A204.1 (cell line): ENCODE measurements at regions not wholly inside any gene's neighbourhood (a gene's known extent, or its start where the extent isn't known, plus 50 kb on each side); places are given as distances from the start of the nearest gene placed in this dataset.
A peak's percentile ranks its signal among the peaks of the same experiment; 100 is the strongest.

Experiments used
- FAIRE-seq: peaks from 2 replicates; lab custom pipeline; 2012; peaks lifted over from hg19 to GRCh38; lab: Jason Lieb, UNC

GRCh38 chr12:125573271-125573670 is 508.0 kb downstream of the AACS start:
- no peak for FAIRE-seq

GRCh38 chr12:125577334-125577733 is 512.1 kb downstream of the AACS start:
- FAIRE-seq, result peak; percentile 80

GRCh38 chr12:125579916-125580315 is 514.7 kb downstream of the AACS start:
- FAIRE-seq, result no peak

- FAIRE-seq, result no peak
Measured at GRCh38 chr12:125583071-125583470, 517.8 kb downstream of the AACS start.

- no peak for FAIRE-seq
Measured at GRCh38 chr12:125586441-125586840, 521.2 kb downstream of the AACS start.

GRCh38 chr12:125593269-125593668 is 528.0 kb downstream of the AACS start:
- FAIRE-seq, result no peak

GRCh38 chr12:125604976-125605375 is 539.7 kb downstream of the AACS start:
- no peak for FAIRE-seq

- FAIRE-seq, result no peak
Measured at GRCh38 chr12:125606312-125606711, 541.1 kb downstream of the AACS start.

GRCh38 chr12:125610292-125610691 is 545.1 kb downstream of the AACS start:
- FAIRE-seq, result no peak

- no peak for FAIRE-seq
Measured at GRCh38 chr12:125610971-125611370, 545.7 kb downstream of the AACS start.

- FAIRE-seq, result no peak
Measured at GRCh38 chr12:125614058-125614457, 548.8 kb downstream of the AACS start.

- FAIRE-seq, result no peak
Measured at GRCh38 chr12:125619723-125620122, 554.5 kb downstream of the AACS start.

- FAIRE-seq, result no peak
Measured at GRCh38 chr12:125633686-125634085, 568.5 kb downstream of the AACS start.

GRCh38 chr12:125634813-125635212 is 569.6 kb downstream of the AACS start:
- no peak for FAIRE-seq

- no peak for FAIRE-seq
Measured at GRCh38 chr12:125639826-125640225, 574.6 kb downstream of the AACS start.

GRCh38 chr12:125643055-125643454 is 577.8 kb downstream of the AACS start:
- no peak for FAIRE-seq

GRCh38 chr12:125645724-125646123 is 580.5 kb downstream of the AACS start:
- no peak for FAIRE-seq

- FAIRE-seq, result no peak
Measured at GRCh38 chr12:125650587-125650986, 585.4 kb downstream of the AACS start.

GRCh38 chr12:125651625-125652024 is 586.4 kb downstream of the AACS start:
- FAIRE-seq, result no peak

- no peak for FAIRE-seq
Measured at GRCh38 chr12:125652681-125653080, 587.4 kb downstream of the AACS start.

GRCh38 chr12:125657681-125658080 is 592.4 kb downstream of the AACS start:
- FAIRE-seq, result no peak

GRCh38 chr12:125674554-125675338 is 609.5 kb downstream of the AACS start:
- FAIRE-seq, result no peak

- FAIRE-seq, result no peak
Measured at GRCh38 chr12:125676366-125676765, 611.1 kb downstream of the AACS start.

GRCh38 chr12:125677829-125678228 is 612.6 kb downstream of the AACS start:
- FAIRE-seq, result no peak
